Gastroesophageal sphincter (tissue), 4 donors: ENCODE measurements at regions not wholly inside any gene's neighbourhood (a gene's known extent, or its start where the extent isn't known, plus 50 kb on each side); places are given as distances from the start of the nearest gene placed in this dataset.

Source experiments
- ATAC-seq: fragments of 150-250 bp; one replicate; pipeline ENCODE4 v1.9.1; 2016; ENCODE audit warnings: mild to moderate bottlenecking, moderate library complexity
- H3K27ac ChIP-seq, 4 donors: fragments of 200-600 bp; sonication (generic) in 3 of 4; 1 replicate in 3 of 4; 2 replicates in 1 of 4; pipeline ENCODE4 v1.5.1; 2016 to 2019
- H3K27me3 ChIP-seq: fragments of 200-600 bp; sonication (generic); one replicate; pipeline ENCODE4 v1.5.1; 2019
- H3K36me3 ChIP-seq, 2 donors: fragments of 200-600 bp; sonication (generic); one replicate each; pipeline ENCODE4 v1.5.1; 2019; ENCODE audit warnings: control low read depth in 1 of 2
- H3K4me1 ChIP-seq, 3 donors: fragments of 200-600 bp; sonication (generic); 1 replicate in 2 of 3; 2 replicates in 1 of 3; pipeline ENCODE4 v1.5.1; 2016 to 2019; ENCODE audit warnings: control low read depth in 2 of 3
- H3K4me3 ChIP-seq, 2 donors: fragments of 200-600 bp; sonication (generic); one replicate each; pipeline ENCODE4 v1.5.1; 2019; ENCODE audit warnings: mild to moderate bottlenecking in 1 of 2, moderate library complexity in 1 of 2
- H3K9me3 ChIP-seq, 3 donors: fragments of 200-600 bp; sonication (generic); one replicate each; pipeline ENCODE4 v1.5.1; 2017 to 2019; ENCODE audit warnings: control low read depth in 2 of 3
- CTCF ChIP-seq, 4 experiments: fragments of 200-600 bp in 2 of 4; fragments of 450-650 bp in 2 of 4; sonication (generic) in 1 of 4; IDR thresholded peaks; one replicate each; pipeline ENCODE4 v1.5.1; 2017 to 2019; ENCODE audit warnings: antibody characterized with exemption in 4 of 4, mild to moderate bottlenecking in 2 of 4, moderate library complexity in 2 of 4
- EP300 ChIP-seq: sonication (generic); formaldehyde crosslinking; IDR thresholded peaks from one replicate; pipeline ENCODE4 v1.6.1; 2017; ENCODE audit warnings: antibody characterized with exemption, mild to moderate bottlenecking
- POLR2A ChIP-seq, 2 donors: fragments of 450-650 bp; IDR thresholded peaks; one replicate each; pipeline ENCODE4 v1.6.1; 2017; ENCODE audit warnings: antibody characterized with exemption in 2 of 2, mild to moderate bottlenecking in 2 of 2, moderate library complexity in 1 of 2
- POLR2AphosphoS5 ChIP-seq: sonication (generic); formaldehyde crosslinking; IDR thresholded peaks from one replicate; pipeline ENCODE4 v1.6.1; 2017; ENCODE audit warnings: antibody characterized with exemption
- WGBS, 2 donors: methylation state at CpG; one replicate each; pipeline ENCODE4 v1.1.5; 2018; ENCODE audit warnings: low coverage in 1 of 2; 5-methylcytosine and 5-hydroxymethylcytosine counted together

GRCh38 chr6:25007269-25007699, 71.5 kb upstream of the RIPOR2 start:
- WGBS, 2 donors, result 73 to 80% methylated on average over 2 to 3 of the region's 3 CpGs
- ATAC-seq, result no peak
- H3K27me3 ChIP-seq, result no peaks in the 10 kb centered on the region
- H3K36me3 ChIP-seq, result no peaks in the 10 kb centered on the region
- peaks cover 0 to 3% (median 0%) of the 10 kb centered on the region in 3 donors for H3K4me1 ChIP-seq
- no peak overlapping the region for H3K4me3 ChIP-seq
- peak overlapping the region; percentile 39 to 68 (median 63) for H3K27ac ChIP-seq
- TF ChIP-seq CTCF (IDR thresholded peaks at IDR 0.05), result no peak
- TF ChIP-seq POLR2A (IDR thresholded peaks at IDR 0.05), result no peak
- TF ChIP-seq POLR2AphosphoS5, result no peak
- TF ChIP-seq EP300, result no peak
- no peaks in the 10 kb centered on the region for H3K9me3 ChIP-seq

GRCh38 chr6:25008707-25009392, 73.1 kb upstream of the RIPOR2 start:
- no peaks in the 10 kb centered on the region for H3K27me3 ChIP-seq
- ATAC-seq, result no peak
- no peak overlapping the region for H3K27ac ChIP-seq
- 94% methylated on average over 4 of the region's 4 CpGs for WGBS, 2 donors
- H3K36me3 ChIP-seq, result no peaks in the 10 kb centered on the region
- H3K4me1 ChIP-seq, result peaks cover 0 to 3% (median 0%) of the 10 kb centered on the region in 3 donors
- no peak overlapping the region for H3K4me3 ChIP-seq
- TF ChIP-seq CTCF (IDR thresholded peaks at IDR 0.05) (no peak), EP300 (no peak), POLR2A (IDR thresholded peaks at IDR 0.05) (no peak), POLR2AphosphoS5 (no peak)
- H3K9me3 ChIP-seq, result no peaks in the 10 kb centered on the region

GRCh38 chr6:25009393-25009710, 73.6 kb upstream of the RIPOR2 start:
- Histone ChIP-seq H3K4me1 (peaks cover 0 to 3% (median 3%) of the 10 kb centered on the region in 3 donors), H3K36me3 (no peaks in the 10 kb centered on the region), H3K9me3 (no peaks in the 10 kb centered on the region), H3K27ac (no peak overlapping the region), H3K27me3 (no peaks in the 10 kb centered on the region), H3K4me3 (no peak overlapping the region)
- WGBS, 2 donors, result 92 to 96% methylated on average over 5 to 6 of the region's 6 CpGs
- TF ChIP-seq POLR2AphosphoS5, result no peak
- TF ChIP-seq CTCF (IDR thresholded peaks at IDR 0.05), result no peak
- no peak for TF ChIP-seq EP300
- TF ChIP-seq POLR2A (IDR thresholded peaks at IDR 0.05), result no peak
- no peak for ATAC-seq

GRCh38 chr6:25010176-25010575, 74.4 kb upstream of the RIPOR2 start:
- WGBS, 2 donors, result 95 to 100% methylated on average over 4 to 5 of the region's 6 CpGs
- Histone ChIP-seq H3K27ac (no peak overlapping the region), H3K36me3 (no peaks in the 10 kb centered on the region), H3K4me1 (peaks cover 3 to 11% (median 11%) of the 10 kb centered on the region in 3 donors), H3K4me3 (no peak overlapping the region), H3K9me3 (no peaks in the 10 kb centered on the region), H3K27me3 (no peaks in the 10 kb centered on the region)
- no peak for ATAC-seq
- TF ChIP-seq POLR2A (IDR thresholded peaks at IDR 0.05) (no peak), CTCF (IDR thresholded peaks at IDR 0.05) (no peak), EP300 (no peak), POLR2AphosphoS5 (no peak)

GRCh38 chr6:25010902-25011625, 75.3 kb upstream of the RIPOR2 start:
- WGBS, 2 donors, result 71 to 81% methylated on average over 2 to 3 of the region's 3 CpGs
- no peak for TF ChIP-seq POLR2A (IDR thresholded peaks at IDR 0.05)
- no peak for TF ChIP-seq POLR2AphosphoS5
- no peak for TF ChIP-seq EP300
- no peak for TF ChIP-seq CTCF (IDR thresholded peaks at IDR 0.05)
- Histone ChIP-seq H3K36me3 (no peaks in the 10 kb centered on the region), H3K4me3 (no peak overlapping the region), H3K27ac (no peak overlapping the region), H3K9me3 (no peaks in the 10 kb centered on the region), H3K4me1 (peaks cover 3 to 16% (median 16%) of the 10 kb centered on the region in 3 donors), H3K27me3 (no peaks in the 10 kb centered on the region)
- ATAC-seq, result no peak
